ENCODE measurements at regions not wholly inside any gene's neighbourhood (a gene's known extent, or its start where the extent isn't known, plus 50 kb on each side); places are given as distances from the start of the nearest gene placed in this dataset.

DNA sequence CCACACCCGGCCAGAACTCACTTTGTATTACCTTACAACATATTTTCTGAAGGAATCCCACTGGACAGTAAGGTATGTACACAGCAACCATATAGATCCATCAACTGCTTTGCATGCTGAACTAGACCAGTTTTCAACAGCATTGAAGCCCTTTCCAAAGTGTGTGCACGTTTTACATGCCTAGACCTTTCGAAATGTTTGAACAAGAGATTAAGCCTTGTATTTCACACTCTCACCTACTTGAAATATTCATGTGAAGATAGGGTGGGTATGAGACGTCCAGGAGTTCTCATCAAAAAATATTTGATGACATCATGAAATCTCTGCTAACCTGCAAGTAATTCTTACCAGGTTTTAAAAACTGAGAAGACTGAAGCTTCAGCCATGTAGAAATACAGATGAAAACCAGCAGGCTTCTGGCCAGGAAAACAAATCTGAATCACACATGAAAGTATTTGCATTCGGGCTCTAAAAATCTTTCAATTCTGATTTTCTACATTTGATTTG, 387.0 kb upstream of the PSMD7 start:
- no peak for TF ChIP-seq EZH2phosphoT487 (IDR thresholded peaks at IDR 0.05; ENCODE audit: borderline replicate concordance, low read depth, low read length)
- TF ChIP-seq, protein P1, sequence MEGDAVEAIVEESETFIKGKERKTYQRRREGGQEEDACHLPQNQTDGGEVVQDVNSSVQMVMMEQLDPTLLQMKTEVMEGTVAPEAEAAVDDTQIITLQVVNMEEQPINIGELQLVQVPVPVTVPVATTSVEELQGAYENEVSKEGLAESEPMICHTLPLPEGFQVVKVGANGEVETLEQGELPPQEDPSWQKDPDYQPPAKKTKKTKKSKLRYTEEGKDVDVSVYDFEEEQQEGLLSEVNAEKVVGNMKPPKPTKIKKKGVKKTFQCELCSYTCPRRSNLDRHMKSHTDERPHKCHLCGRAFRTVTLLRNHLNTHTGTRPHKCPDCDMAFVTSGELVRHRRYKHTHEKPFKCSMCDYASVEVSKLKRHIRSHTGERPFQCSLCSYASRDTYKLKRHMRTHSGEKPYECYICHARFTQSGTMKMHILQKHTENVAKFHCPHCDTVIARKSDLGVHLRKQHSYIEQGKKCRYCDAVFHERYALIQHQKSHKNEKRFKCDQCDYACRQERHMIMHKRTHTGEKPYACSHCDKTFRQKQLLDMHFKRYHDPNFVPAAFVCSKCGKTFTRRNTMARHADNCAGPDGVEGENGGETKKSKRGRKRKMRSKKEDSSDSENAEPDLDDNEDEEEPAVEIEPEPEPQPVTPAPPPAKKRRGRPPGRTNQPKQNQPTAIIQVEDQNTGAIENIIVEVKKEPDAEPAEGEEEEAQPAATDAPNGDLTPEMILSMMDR (conservative IDR thresholded peaks at IDR 0.05; ENCODE audit: low read length) = no peak

Measured in OCI-LY7 (cell line).